GM06990 (cell line): ENCODE measurements at regions not wholly inside any gene's neighbourhood (a gene's known extent, or its start where the extent isn't known, plus 50 kb on each side); places are given as distances from the start of the nearest gene placed in this dataset.

ENCODE experiments used
- DNase-seq: peaks from one replicate; pipeline ENCODE4 v3.0.0-alpha.2; 2011; ENCODE audit not compliant: insufficient read length; ENCODE audit errors: extremely low read depth
- H3K27me3 ChIP-seq: replicated peaks from 2 replicates; pipeline ENCODE4 v1.6.0; 2011; ENCODE audit warnings: low read length; ENCODE audit not compliant: control insufficient read depth, insufficient read depth
- H3K36me3 ChIP-seq: 2 replicates; pipeline ENCODE4 v1.5.1; 2011; ENCODE audit warnings: low read length; ENCODE audit not compliant: control insufficient read depth, insufficient read depth
- H3K4me3 ChIP-seq: replicated peaks from 2 replicates; pipeline ENCODE4 v1.5.1; 2011; ENCODE audit warnings: low read depth, mild to moderate bottlenecking, control low read depth, low read length
- CTCF ChIP-seq: IDR thresholded peaks from 2 replicates; pipeline ENCODE4 v1.5.1; 2011; ENCODE audit warnings: low read length, control low read depth, mild to moderate bottlenecking, inconsistent platforms; ENCODE audit not compliant: insufficient read depth, poor library complexity, severe bottlenecking

GRCh38 chr10:124346831-124347230 lies 71.9 kb downstream of the OAT start:
- Histone ChIP-seq H3K36me3 (no peaks in the 10 kb centered on the region), H3K4me3 (no peak overlapping the region)

DNA sequence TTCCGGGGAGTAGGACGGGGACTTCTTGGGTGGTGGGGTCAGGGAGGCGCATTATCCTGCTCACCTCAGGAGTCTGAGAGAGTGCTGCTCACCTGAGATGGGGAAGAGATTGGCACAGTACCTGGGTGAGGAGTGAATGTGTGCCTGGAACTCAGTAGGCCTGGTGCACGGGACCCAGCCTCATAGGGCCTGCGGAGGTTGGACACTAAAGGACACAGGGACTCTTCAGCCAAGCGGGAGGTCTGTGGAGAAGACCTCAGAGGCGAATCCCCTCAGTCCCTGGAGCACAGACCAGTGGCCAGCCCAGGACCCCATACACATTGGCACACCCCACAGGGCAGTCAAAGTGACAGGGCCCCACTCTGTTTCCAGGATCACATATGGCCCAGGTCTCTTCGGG lies 73.2 kb downstream of the OAT start:
- H3K4me3 ChIP-seq: no peak overlapping the region
- TF ChIP-seq CTCF: no peak
- no peaks in the 10 kb centered on the region for H3K36me3 ChIP-seq
- no peaks in the 10 kb centered on the region; the same call in 1 of the 2 replicates for H3K27me3 ChIP-seq
- no peak for DNase-seq

More at GRCh38 chr10:124346831-124347230, 71.9 kb downstream of the OAT start:
- no peak for TF ChIP-seq CTCF
- no peak for DNase-seq
- H3K27me3 ChIP-seq: no peaks in the 10 kb centered on the region; the same call in 1 of the 2 replicates

DNA sequence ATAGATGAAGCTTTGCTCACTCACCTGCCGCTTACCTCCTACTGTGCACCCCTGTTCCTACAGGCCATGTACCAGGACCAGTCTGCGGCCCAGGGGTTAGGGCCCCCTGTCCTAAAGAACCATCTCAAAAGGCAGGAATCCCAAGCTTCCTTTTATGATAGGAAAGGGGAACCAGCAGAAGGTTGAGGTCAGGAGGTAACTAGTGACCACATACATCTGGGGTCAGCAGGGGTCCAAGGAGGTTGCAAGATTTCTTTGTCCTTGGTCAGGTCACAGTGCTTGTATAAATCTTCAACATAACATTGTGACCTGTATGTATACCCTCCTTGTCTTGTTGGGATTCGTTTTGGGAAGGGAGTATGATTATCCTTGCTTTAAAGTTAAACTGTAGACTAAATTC lies 73.8 kb downstream of the OAT start:
- no peaks in the 10 kb centered on the region for H3K36me3 ChIP-seq
- no peak for DNase-seq
- no peaks in the 10 kb centered on the region; the same call in 1 of the 2 replicates for H3K27me3 ChIP-seq
- H3K4me3 ChIP-seq: no peak overlapping the region
- no peak for TF ChIP-seq CTCF

- Histone ChIP-seq H3K36me3 (no peaks in the 10 kb centered on the region), H3K4me3 (no peak overlapping the region), H3K27me3 (no peaks in the 10 kb centered on the region; the same call in 1 of the 2 replicates)
- TF ChIP-seq CTCF: no peak
- DNase-seq: no peak
Observed at GRCh38 chr10:124344266-124344590, 74.5 kb downstream of the OAT start.

DNA sequence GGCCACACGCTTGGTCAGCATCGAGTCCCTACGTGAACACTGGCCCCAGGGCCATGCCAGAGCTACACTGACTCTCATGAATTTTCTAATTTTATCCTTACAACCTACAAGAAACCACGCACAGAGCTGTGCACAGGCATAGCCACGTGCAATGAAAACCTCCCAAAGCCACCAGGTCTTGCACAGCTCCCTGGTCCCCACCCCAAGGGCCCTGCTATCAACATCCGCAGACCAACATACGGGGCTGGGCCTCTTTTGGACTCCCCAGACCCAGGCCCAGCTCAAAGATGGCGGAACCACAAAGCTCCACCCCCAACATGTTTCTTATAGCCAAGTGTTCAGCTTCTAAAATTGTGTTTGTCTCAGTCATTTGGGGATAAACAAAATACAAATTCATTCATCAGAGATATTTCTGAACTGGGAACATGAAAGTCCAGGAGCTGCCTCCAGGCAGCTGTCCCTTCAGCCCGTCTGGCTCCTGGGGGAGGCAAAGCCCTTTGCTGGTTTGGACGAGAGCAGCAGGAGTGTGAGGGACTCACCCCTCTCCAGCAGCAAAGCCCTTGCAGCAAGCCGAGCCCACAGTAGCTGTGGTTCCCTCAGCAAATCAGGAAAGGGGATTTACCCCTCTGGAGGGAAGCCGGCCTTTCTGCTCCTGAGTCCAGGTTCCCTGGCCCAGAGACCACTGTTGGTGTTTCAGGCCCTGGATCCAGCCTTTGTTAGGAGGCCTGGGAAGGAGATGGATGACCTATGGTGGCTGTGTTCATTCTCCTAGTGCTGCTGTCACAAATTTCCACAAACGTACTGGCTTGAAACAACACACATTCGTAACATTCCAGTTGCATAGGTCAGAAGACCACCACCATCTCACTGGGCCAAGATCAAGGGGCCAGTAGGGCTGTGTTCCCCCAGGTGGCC lies 75.1 kb downstream of the OAT start:
- TF ChIP-seq CTCF: no peak
- no peaks in the 10 kb centered on the region for H3K36me3 ChIP-seq
- no peaks in the 10 kb centered on the region for H3K27me3 ChIP-seq
- no peak overlapping the region for H3K4me3 ChIP-seq
- no peak for DNase-seq
